ENCODE measurements at regions not wholly inside any gene's neighbourhood (a gene's known extent, or its start where the extent isn't known, plus 50 kb on each side); places are given as distances from the start of the nearest gene placed in this dataset.

- TF ChIP-seq CTCF (conservative IDR thresholded peaks at IDR 0.05 in 1 of 2, IDR thresholded peaks at IDR 0.05 in 1 of 2; ENCODE audit: extremely low read depth in 1 of 2, insufficient read depth in 1 of 2, low read depth in 1 of 2, low read length in 2 of 2) (peak; percentile 2 to 23), EZH2 (IDR thresholded peaks at IDR 0.05; ENCODE audit: borderline replicate concordance, low read length) (no peak)
Observed at GRCh38 chrX:81414630-81415029, 212.7 kb downstream of the SH3BGRL start.
